HG02763 (cell line): ENCODE measurements at regions not wholly inside any gene's neighbourhood (a gene's known extent, or its start where the extent isn't known, plus 50 kb on each side); places are given as distances from the start of the nearest gene placed in this dataset.
"Not testable (repeated sequence)": the region's sequence is repeated elsewhere in the genome, so short reads cannot be mapped to it uniquely, and the experiment has no call there.

Experiments used
- ATAC-seq: cut with Tn5 transposase; IDR thresholded peaks from one replicate; pipeline ENCODE4 v1.9.1; 2021; ENCODE audit warnings: mild to moderate bottlenecking, moderate library complexity; ENCODE audit not compliant: unreplicated experiment

- ATAC-seq = no peak
These were observed 144.2 kb upstream of the ZNF804B start for GRCh38 chr7:88615336-88615735.

GRCh38 chr7:88614736-88615135, 144.8 kb upstream of the ZNF804B start:
- ATAC-seq = no peak

GRCh38 chr7:88610942-88611341, 148.6 kb upstream of the ZNF804B start:
- no peak for ATAC-seq

- ATAC-seq = no peak
These were observed 158.8 kb upstream of the ZNF804B start for GRCh38 chr7:88600695-88601094.

- ATAC-seq = no peak
These were observed 160.0 kb upstream of the ZNF804B start for GRCh38 chr7:88599528-88599927.

GRCh38 chr7:88597941-88598425, 161.5 kb upstream of the ZNF804B start:
- ATAC-seq = no peak

GRCh38 chr7:88590963-88591362, 168.5 kb upstream of the ZNF804B start:
- no peak for ATAC-seq

GRCh38 chr7:88589927-88590326, 169.6 kb upstream of the ZNF804B start:
- ATAC-seq = no peak

GRCh38 chr7:88586890-88587289, 172.6 kb upstream of the ZNF804B start:
- no peak for ATAC-seq

- no peak for ATAC-seq
These were observed 173.3 kb upstream of the ZNF804B start for GRCh38 chr7:88586219-88586618.

GRCh38 chr7:88576720-88577119, 182.8 kb upstream of the ZNF804B start:
- ATAC-seq = no peak

GRCh38 chr7:88566162-88566729, 193.3 kb upstream of the ZNF804B start:
- ATAC-seq = no peak

GRCh38 chr7:88565401-88565800, 194.1 kb upstream of the ZNF804B start:
- ATAC-seq = no peak

GRCh38 chr7:88556441-88556840, 203.1 kb upstream of the ZNF804B start:
- not testable (repeated sequence) for ATAC-seq

GRCh38 chr7:88554847-88555246, 204.7 kb upstream of the ZNF804B start:
- not testable (repeated sequence) for ATAC-seq

- no peak for ATAC-seq
These were observed 211.1 kb upstream of the ZNF804B start for GRCh38 chr7:88548399-88548798.

GRCh38 chr7:88546808-88547207, 212.7 kb upstream of the ZNF804B start:
- no peak for ATAC-seq

GRCh38 chr7:88545663-88546062, 213.8 kb upstream of the ZNF804B start:
- ATAC-seq = no peak

GRCh38 chr7:88540012-88540411, 219.5 kb upstream of the ZNF804B start:
- ATAC-seq = no peak

- ATAC-seq = no peak
These were observed 220.0 kb upstream of the ZNF804B start for GRCh38 chr7:88539518-88539917.

GRCh38 chr7:88523645-88524044, 217.0 kb upstream of the STEAP4 start:
- ATAC-seq = no peak

- ATAC-seq = no peak
These were observed 216.1 kb upstream of the STEAP4 start for GRCh38 chr7:88522771-88523293.

GRCh38 chr7:88516429-88516828, 209.7 kb upstream of the STEAP4 start:
- no peak for ATAC-seq
